HG03378 (cell line): ENCODE measurements at regions not wholly inside any gene's neighbourhood (a gene's known extent, or its start where the extent isn't known, plus 50 kb on each side); places are given as distances from the start of the nearest gene placed in this dataset.

Experiments
- ATAC-seq: cut with Tn5 transposase; IDR thresholded peaks from one replicate; pipeline ENCODE4 v1.9.1; 2021; ENCODE audit warnings: mild to moderate bottlenecking, moderate library complexity; ENCODE audit not compliant: unreplicated experiment

- ATAC-seq: no peak
These were observed 1262.7 kb upstream of the MIR17HG start for GRCh38 chr13:90084684-90085290.

GRCh38 chr13:90089051-90089450 lies 1258.4 kb upstream of the MIR17HG start:
- no peak for ATAC-seq

- no peak for ATAC-seq
These were observed 1255.9 kb upstream of the MIR17HG start for GRCh38 chr13:90091611-90092010.

GRCh38 chr13:90094357-90094756 lies 1253.1 kb upstream of the MIR17HG start:
- ATAC-seq: no peak

GRCh38 chr13:90098577-90098976 lies 1248.9 kb upstream of the MIR17HG start:
- ATAC-seq: no peak

- no peak for ATAC-seq
These were observed 1247.6 kb upstream of the MIR17HG start for GRCh38 chr13:90099847-90100246.

- ATAC-seq: no peak
These were observed 1244.2 kb upstream of the MIR17HG start for GRCh38 chr13:90103099-90103784.

DNA sequence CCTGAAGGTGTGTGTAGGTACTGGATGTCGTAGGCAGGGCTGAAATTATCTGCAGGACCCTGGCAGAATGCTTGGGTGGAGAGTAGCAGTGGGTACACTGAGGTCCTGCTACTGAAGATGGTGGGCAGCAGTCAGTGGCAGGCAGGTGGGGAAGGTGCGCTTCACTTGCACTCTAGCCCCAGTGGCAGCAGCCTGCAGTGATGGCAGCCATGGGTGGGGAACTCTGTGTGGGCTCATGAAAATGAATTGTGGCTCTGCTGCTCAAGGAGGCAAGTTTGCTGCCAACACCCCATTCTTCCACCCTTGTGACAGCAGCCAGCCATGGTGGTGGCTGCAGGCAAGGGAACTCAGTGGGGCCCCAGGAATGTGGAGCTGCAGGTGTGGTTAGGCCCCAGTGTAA lies 1242.7 kb upstream of the MIR17HG start:
- ATAC-seq: no peak

GRCh38 chr13:90105276-90105675 lies 1242.2 kb upstream of the MIR17HG start:
- no peak for ATAC-seq

GRCh38 chr13:90105849-90106496 lies 1241.5 kb upstream of the MIR17HG start:
- ATAC-seq: no peak

DNA sequence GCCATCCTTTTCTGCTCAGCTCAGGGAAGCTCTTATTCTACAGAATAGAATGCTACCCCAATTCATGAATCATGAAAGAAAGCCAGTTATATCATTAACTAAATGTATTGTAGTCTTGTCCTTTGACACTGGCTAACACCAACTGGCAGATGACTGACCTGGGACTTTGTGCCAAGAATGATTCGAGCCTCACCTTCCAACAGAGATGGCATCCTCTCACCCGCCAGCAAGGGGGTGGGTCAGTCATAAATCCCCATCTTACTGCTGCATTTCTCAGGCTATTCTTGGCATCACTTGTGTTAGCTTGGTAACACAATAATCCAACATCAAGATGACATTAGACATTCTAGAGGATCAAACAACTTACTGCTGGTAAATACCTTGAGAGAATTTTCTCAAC lies 1239.8 kb upstream of the MIR17HG start:
- ATAC-seq: no peak

- no peak for ATAC-seq
These were observed 1238.9 kb upstream of the MIR17HG start for GRCh38 chr13:90108547-90108946.

DNA sequence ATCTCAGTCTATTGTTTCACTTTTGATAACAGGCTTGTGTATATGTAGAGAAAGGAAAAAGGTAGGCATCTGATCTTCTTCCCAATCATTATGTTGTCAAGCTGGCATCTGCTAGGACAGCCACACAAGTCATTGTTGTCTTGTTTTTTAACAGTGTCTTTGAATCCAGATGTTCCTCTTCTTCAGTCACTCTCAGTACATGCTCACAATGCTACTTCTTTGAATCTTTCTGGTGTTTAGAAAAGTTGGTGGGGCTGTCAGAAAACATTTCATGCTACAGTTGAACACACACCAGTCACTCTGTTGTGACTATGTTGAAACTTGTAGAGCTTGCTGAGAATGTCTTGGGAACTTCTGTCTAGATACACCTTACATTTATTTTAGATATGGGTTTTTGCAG lies 1231.4 kb upstream of the MIR17HG start:
- ATAC-seq: no peak

DNA sequence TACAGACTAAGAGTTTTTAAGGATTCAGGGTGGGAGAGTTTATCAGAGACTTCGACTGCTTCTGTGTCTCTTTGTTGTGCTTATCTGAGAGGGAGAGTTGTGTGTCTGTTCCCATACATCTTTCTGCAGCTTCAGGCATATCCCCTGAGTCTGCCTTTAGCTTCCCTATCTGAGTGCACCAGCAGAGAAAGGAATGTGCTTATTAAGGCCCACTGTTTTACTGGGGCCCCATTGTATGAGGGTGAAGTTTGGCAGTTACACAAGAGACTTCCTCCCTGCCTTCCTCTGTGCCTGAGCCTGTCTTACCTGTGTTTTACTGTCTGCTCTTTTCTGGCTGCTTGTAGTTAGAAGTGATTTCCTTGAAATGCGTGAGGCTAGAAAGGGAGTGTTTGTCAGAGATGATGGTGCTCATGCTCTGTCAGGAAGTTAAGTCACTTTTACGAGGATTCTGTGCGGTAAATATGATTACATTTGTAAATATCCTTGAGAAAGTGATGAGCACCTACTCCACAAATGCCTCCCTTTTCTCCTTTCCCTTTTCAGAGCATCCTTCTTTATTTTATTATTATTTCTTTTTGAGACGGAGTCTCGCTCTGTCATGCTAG lies 1228.9 kb upstream of the MIR17HG start:
- ATAC-seq: no peak

- no peak for ATAC-seq
These were observed 1227.5 kb upstream of the MIR17HG start for GRCh38 chr13:90120026-90120425.

- ATAC-seq: no peak
These were observed 1225.7 kb upstream of the MIR17HG start for GRCh38 chr13:90121784-90122183.

DNA sequence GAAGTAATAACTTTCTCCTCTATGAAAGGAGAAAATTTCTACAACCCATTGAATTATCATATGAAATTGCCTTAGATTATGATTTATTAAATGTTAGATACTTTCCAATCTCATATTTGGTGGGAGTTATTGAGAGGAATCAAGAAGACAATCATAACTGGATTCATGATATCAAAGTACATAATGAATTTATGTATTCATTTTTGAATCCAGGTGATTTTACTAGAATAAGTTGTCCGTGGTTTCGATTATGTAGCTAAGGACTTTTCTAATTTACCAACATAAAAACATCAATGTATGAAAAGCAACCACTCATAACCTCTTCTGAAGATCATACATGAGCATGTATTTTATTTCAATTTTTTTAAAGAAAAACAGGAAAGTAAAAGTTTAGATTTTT lies 1225.0 kb upstream of the MIR17HG start:
- no peak for ATAC-seq

GRCh38 chr13:90135558-90135957 lies 1211.9 kb upstream of the MIR17HG start:
- no peak for ATAC-seq

- no peak for ATAC-seq
These were observed 1205.2 kb upstream of the MIR17HG start for GRCh38 chr13:90142251-90142650.

GRCh38 chr13:90154311-90154960 lies 1193.1 kb upstream of the MIR17HG start:
- no peak for ATAC-seq

- no peak for ATAC-seq
These were observed 1191.1 kb upstream of the MIR17HG start for GRCh38 chr13:90156390-90156789.
